ENCODE measurements at regions not wholly inside any gene's neighbourhood (a gene's known extent, or its start where the extent isn't known, plus 50 kb on each side); places are given as distances from the start of the nearest gene placed in this dataset.

DNA sequence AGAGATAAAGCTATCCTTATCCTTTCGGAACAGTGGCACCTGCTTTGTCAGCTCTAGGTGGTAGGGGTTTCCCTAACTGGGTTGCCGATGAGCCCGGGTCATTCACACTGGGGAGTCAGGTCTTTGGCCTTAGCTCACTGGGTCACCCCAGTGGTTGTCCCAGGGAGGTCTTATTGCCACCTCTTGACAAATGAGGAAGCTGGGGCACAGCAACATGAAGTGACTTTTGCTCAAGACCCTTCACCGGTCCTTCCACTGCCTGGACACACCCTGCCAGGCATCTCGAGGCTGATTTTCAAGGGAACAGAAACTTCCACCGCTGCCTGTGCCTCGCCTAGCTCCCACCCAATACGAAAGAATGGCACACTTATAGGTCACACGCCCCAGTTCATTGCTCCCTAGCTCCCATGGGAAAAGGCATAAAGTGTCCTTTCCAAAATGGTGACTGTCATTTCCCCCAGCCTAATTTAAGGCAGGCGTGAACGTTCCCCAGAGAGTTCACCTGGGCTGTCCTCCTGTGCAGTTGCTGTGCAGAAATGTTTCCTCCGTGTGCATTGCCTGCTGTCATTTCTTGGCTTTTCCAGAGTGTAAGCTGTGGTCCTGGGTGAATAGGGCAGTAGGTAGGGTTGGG, 156.1 kb upstream of the CCND2 start:
- DNase-seq (ENCODE audit: low read depth, low spot score) (no peak), FAIRE-seq (no peak)
- Histone ChIP-seq H3K4me1 (ENCODE audit: control insufficient read depth, extremely low read depth, insufficient read depth, low read length) (no peaks in the 10 kb centered on the region), H3K4me2 (ENCODE audit: insufficient read depth, low read length) (no peak overlapping the region), H3K36me3 (ENCODE audit: control insufficient read depth in 2 of 2, extremely low read depth in 1 of 2, insufficient read depth in 2 of 2, low read length in 2 of 2) (no peaks in the 10 kb centered on the region), H3K9me3 (replicated peaks; ENCODE audit: control insufficient read depth, insufficient read depth, low read length) (no peaks in the 10 kb centered on the region), H4K20me1 (replicated peaks; ENCODE audit: control insufficient read depth, extremely low read depth, insufficient read depth, low read length) (no peaks in the 10 kb centered on the region), H2AFZ (ENCODE audit: low read depth, low read length) (no peak overlapping the region), H3K27me3 (ENCODE audit: control insufficient read depth in 2 of 2, insufficient read depth in 2 of 2, low read length in 2 of 2) (no peaks in the 10 kb centered on the region), H3K9me1 (replicated peaks; ENCODE audit: control insufficient read depth, extremely low read depth, insufficient read depth, low read length) (no peaks in the 10 kb centered on the region), H3K79me2 (ENCODE audit: control insufficient read depth, insufficient read depth, low read length) (no peaks in the 10 kb centered on the region), H3K27ac (ENCODE audit: insufficient read depth, low read depth, low read length) (no peak overlapping the region), H3K4me3 (replicated peaks in 1 of 3; ENCODE audit: insufficient read depth in 1 of 3, low read depth in 1 of 3, low read length in 3 of 3) (no peak overlapping the region), H3K9ac (replicated peaks; ENCODE audit: extremely low read depth, insufficient read depth, low read length) (no peak overlapping the region)
- dilution Hi-C loops (cut with MboI; ENCODE audit: extremely low pct_ligation_motif_present, low sequenced_read_pairs), result no loop called here
- POLR2A ChIA-PET, result no interaction called here
- no peak for TF ChIP-seq MYC (IDR thresholded peaks at IDR 0.05; ENCODE audit: low read depth, low read length)
- CTCF ChIA-PET, result interaction anchor here (1.5 to 4.2 kb wide), 2 partner anchors 10 to 159 kb away, joined by 13 to 31 read pairs; no protein-coding TSS in a partner anchor
- intact Hi-C loops (cut with micrococcal nuclease), result no loop called here
- no TSS peak for BruUV-seq (replicated peaks)

DNA sequence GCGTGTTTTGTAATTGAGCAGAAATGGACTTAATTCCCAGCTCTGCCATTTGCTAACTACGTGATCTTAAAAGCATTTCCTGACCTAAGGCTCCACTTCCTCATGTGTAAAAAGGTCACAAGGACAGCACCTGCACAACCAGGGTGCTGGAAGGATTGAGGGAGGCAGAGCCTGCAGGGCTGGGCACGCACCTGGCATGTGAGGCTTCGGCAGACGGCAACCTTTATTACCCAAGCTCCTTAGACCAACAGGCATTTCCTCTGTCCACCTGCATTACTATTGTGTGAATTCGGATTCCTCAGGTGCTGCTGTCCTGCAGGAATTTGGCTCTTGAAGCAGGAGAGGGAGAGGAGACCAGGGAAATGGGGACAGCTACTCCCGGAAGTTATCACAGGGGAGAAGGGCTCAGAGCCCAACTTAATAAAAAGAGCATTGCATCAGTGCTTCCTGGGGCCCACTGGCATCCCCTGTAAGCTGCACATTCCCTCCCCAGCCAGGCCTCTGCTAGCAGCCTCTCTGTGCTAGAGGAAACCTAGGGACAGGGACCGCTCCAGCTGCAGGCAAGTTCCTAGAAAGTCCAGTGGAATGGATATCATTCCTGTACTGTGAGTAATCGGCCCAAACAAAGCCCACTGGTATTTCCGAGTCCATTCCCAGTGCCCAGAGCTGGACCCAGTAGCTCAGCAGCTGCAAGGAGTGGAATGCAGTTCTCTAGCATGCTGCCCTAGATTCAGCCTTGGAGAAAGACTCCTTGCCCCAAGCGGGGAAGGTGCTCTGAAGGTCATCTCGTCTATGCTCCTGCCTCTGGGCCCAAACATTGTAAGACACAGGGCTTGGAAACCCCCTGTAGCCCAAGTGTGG, 157.1 kb upstream of the CCND2 start:
- H3K4me3 ChIP-seq (replicated peaks in 1 of 3; ENCODE audit: insufficient read depth in 1 of 3, low read depth in 1 of 3, low read length in 3 of 3), result no peak overlapping the region
- FAIRE-seq, result no peak
- H2AFZ ChIP-seq (ENCODE audit: low read depth, low read length), result no peak overlapping the region
- H3K9me3 ChIP-seq (replicated peaks; ENCODE audit: control insufficient read depth, insufficient read depth, low read length), result no peaks in the 10 kb centered on the region
- H3K4me1 ChIP-seq (ENCODE audit: control insufficient read depth, extremely low read depth, insufficient read depth, low read length), result no peaks in the 10 kb centered on the region
- no TSS peak for BruUV-seq (replicated peaks)
- no peaks in the 10 kb centered on the region for H4K20me1 ChIP-seq (replicated peaks; ENCODE audit: control insufficient read depth, extremely low read depth, insufficient read depth, low read length)
- no peak overlapping the region for H3K4me2 ChIP-seq (ENCODE audit: insufficient read depth, low read length)
- H3K27ac ChIP-seq (ENCODE audit: insufficient read depth, low read depth, low read length), result no peak overlapping the region
- POLR2A ChIA-PET, result no interaction called here
- H3K9me1 ChIP-seq (replicated peaks; ENCODE audit: control insufficient read depth, extremely low read depth, insufficient read depth, low read length), result no peaks in the 10 kb centered on the region
- no peak overlapping the region for H3K9ac ChIP-seq (replicated peaks; ENCODE audit: extremely low read depth, insufficient read depth, low read length)
- intact Hi-C loops (cut with micrococcal nuclease) (loop anchor here (1.0 kb wide), 1 partner anchor 49 kb away; no protein-coding TSS in a partner anchor), dilution Hi-C loops (cut with MboI; ENCODE audit: extremely low pct_ligation_motif_present, low sequenced_read_pairs) (no loop called here)
- CTCF ChIA-PET, result interaction anchor here (0.8 to 4.2 kb wide), 4 partner anchors 9 to 160 kb away, joined by 3 to 31 read pairs (median 8); no protein-coding TSS in a partner anchor
- peak; percentile 14 for DNase-seq (ENCODE audit: low read depth, low spot score)
- no peaks in the 10 kb centered on the region for H3K36me3 ChIP-seq (ENCODE audit: control insufficient read depth in 2 of 2, extremely low read depth in 1 of 2, insufficient read depth in 2 of 2, low read length in 2 of 2)
- no peak for TF ChIP-seq MYC (IDR thresholded peaks at IDR 0.05; ENCODE audit: low read depth, low read length)
- TF ChIP-seq FOS (IDR thresholded peaks at IDR 0.05; ENCODE audit: borderline replicate concordance, insufficient read depth, low read length), result peak; percentile 22
- TF ChIP-seq, protein P1, sequence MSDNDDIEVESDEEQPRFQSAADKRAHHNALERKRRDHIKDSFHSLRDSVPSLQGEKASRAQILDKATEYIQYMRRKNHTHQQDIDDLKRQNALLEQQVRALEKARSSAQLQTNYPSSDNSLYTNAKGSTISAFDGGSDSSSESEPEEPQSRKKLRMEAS (IDR thresholded peaks at IDR 0.05; ENCODE audit: insufficient read depth, insufficient read length), result no peak
- no peak for TF ChIP-seq JUN (IDR thresholded peaks at IDR 0.05; ENCODE audit: borderline replicate concordance, insufficient read depth, insufficient read length, low read depth)
- no peak for TF ChIP-seq EZH2 (IDR thresholded peaks at IDR 0.05; ENCODE audit: borderline replicate concordance, low read depth, low read length, severe bottlenecking)
- no peak for TF ChIP-seq GATA2 (IDR thresholded peaks at IDR 0.05; ENCODE audit: insufficient read depth, insufficient read length, low read depth, low read length)
- H3K27me3 ChIP-seq (ENCODE audit: control insufficient read depth in 2 of 2, insufficient read depth in 2 of 2, low read length in 2 of 2), result peaks cover 0 to 2% of the 10 kb centered on the region in 2 experiments
- H3K79me2 ChIP-seq (ENCODE audit: control insufficient read depth, insufficient read depth, low read length), result no peaks in the 10 kb centered on the region

Data from endothelial cell of umbilical vein (primary cell).